HG03520 (cell line): ENCODE measurements at regions not wholly inside any gene's neighbourhood (a gene's known extent, or its start where the extent isn't known, plus 50 kb on each side); places are given as distances from the start of the nearest gene placed in this dataset.

Source experiments
- ATAC-seq: cut with Tn5 transposase; IDR thresholded peaks from one replicate; pipeline ENCODE4 v1.9.1; 2021; ENCODE audit warnings: mild to moderate bottlenecking, moderate library complexity; ENCODE audit not compliant: unreplicated experiment

DNA sequence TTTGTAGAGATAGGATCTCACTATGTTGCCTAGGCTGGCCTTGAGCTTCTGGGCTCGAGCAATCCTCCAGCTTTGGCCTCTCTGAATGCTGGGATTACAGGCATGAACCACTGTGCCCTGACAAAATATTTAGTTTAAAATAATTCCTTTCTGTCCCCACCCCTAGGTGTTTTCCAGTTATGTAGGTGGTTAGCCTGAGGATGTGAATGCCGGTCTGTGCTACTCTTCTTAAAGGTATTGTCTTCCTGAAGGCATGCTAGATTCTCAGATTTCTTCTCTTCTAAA is 56.7 kb upstream of the BASP1 start:
- ATAC-seq = no peak

GRCh38 chr5:17161662-17162061 is 55.8 kb upstream of the BASP1 start:
- no peak for ATAC-seq

DNA sequence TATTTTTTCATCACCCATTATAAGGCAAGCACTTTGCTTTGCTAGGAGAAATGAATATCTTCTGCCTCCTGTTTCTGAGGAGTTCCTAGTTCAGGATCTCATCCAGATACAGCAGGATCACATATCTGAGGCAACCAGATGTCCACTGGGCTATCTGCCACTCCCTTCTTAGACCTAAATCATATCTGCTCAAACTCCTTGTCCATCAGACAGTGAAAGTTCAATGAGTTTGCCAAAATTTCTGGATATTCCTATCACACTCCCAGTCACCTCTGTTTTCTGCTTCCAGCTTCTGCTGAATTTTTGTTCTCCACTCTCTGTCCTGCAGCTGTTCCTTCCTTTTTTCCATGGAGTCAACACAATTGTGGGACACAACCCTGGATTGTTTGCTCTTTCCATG is 54.2 kb upstream of the BASP1 start:
- no peak for ATAC-seq

DNA sequence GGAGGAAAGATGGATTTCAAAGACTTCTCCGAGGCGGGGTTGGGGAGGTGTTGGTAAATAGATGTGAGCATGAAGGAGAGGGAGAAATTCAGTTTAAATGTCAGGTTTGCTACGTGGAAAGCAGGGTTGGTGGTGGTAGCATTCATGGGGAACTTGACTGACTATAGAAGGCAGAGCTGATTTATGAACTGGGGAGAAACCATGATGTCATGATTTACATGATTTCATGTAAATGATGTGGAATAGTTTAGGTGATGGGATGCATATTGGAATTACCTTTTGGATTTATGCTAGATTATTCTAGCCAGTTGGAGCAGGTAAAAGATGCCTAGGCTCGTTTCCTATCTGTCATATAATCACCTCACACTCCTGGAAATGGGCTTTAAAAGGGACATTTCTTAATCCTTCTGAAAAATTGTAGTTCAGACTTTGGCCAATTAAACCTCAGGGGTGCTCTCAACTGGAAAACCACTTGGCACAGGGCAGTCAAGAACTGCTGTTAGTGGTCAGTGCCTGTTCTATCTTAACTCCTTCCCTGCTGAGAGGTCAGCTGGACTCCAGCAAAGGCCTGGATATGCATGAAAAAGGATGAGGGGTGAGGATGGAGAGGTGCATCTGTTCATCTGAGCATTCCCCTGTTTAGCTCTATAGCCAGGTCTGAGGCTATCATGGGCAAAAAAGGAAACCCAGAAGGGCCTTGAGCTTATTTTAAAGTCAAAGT is 50.1 kb upstream of the BASP1 start:
- ATAC-seq = no peak
